Smooth muscle cell (in vitro differentiated cells): ENCODE measurements at regions not wholly inside any gene's neighbourhood (a gene's known extent, or its start where the extent isn't known, plus 50 kb on each side); places are given as distances from the start of the nearest gene placed in this dataset.

Experiments used
- DNase-seq: peaks from one replicate; lab custom pipeline; 2025; ENCODE audit not compliant: unreplicated experiment; lab: John Stamatoyannopoulos, UW
- H2AFZ ChIP-seq: fragments of 200-600 bp; sonication (generic); 2 replicates; pipeline ENCODE4 v1.6.0; 2016; ENCODE audit warnings: antibody characterized with exemption, low read depth, mild to moderate bottlenecking
- H3F3A ChIP-seq: fragments of 200-600 bp; sonication (generic); 2 replicates; pipeline ENCODE4 v1.6.0; 2017; ENCODE audit warnings: antibody characterized with exemption, low read depth
- H3K27ac ChIP-seq: fragments of 200-600 bp; sonication (generic); 2 replicates; pipeline ENCODE4 v1.5.1; 2016; ENCODE audit warnings: low read depth, mild to moderate bottlenecking
- H3K27me3 ChIP-seq: fragments of 200-600 bp; sonication (generic); 2 replicates; pipeline ENCODE4 v1.6.1; 2016; ENCODE audit warnings: low read depth, mild to moderate bottlenecking
- H3K36me3 ChIP-seq: fragments of 200-600 bp; sonication (generic); 2 replicates; pipeline ENCODE4 v1.5.1; 2016; ENCODE audit warnings: low read depth
- H3K4me1 ChIP-seq: fragments of 200-600 bp; sonication (generic); 2 replicates; pipeline ENCODE4 v1.5.1; 2016; ENCODE audit warnings: low read depth
- H3K4me2 ChIP-seq: fragments of 200-600 bp; sonication (generic); 2 replicates; pipeline ENCODE4 v1.6.0; 2016; ENCODE audit warnings: mild to moderate bottlenecking
- H3K4me3 ChIP-seq: fragments of 200-600 bp; sonication (generic); 2 replicates; pipeline ENCODE4 v1.5.1; 2016; ENCODE audit warnings: mild to moderate bottlenecking
- H3K79me2 ChIP-seq: fragments of 200-600 bp; sonication (generic); 2 replicates; pipeline ENCODE4 v1.6.0; 2016; ENCODE audit warnings: low read depth, mild to moderate bottlenecking
- H3K9ac ChIP-seq: fragments of 200-600 bp; sonication (generic); 2 replicates; pipeline ENCODE4 v1.6.0; 2016; ENCODE audit warnings: low read depth
- H3K9me3 ChIP-seq: fragments of 200-600 bp; sonication (generic); replicated peaks from 2 replicates; pipeline ENCODE4 v1.5.1; 2016; ENCODE audit warnings: low read depth
- H4K20me1 ChIP-seq: fragments of 200-600 bp; sonication (generic); 2 replicates; pipeline ENCODE4 v1.6.0; 2016; ENCODE audit warnings: low read depth
- CTCF ChIP-seq: fragments of 200-600 bp; sonication (generic); IDR thresholded peaks from 2 replicates; pipeline ENCODE4 v1.5.1; 2017; ENCODE audit warnings: borderline replicate concordance, mild to moderate bottlenecking, antibody characterized with exemption; ENCODE audit not compliant: insufficient read depth, poor library complexity, severe bottlenecking
- WGBS: methylation state at CpG from one replicate; pipeline ENCODE4 v1.1.7; 2016; ENCODE audit warnings: low lambda C conversion rate; 5-methylcytosine and 5-hydroxymethylcytosine counted together

- H4K20me1 ChIP-seq, result no peaks in the 10 kb centered on the region
- no peak overlapping the region for H3K4me2 ChIP-seq
- no peaks in the 10 kb centered on the region for H3K9me3 ChIP-seq
- no peak for DNase-seq
- H3K4me3 ChIP-seq, result no peak overlapping the region
- no peaks in the 10 kb centered on the region for H3K36me3 ChIP-seq
- no peak overlapping the region for H3K9ac ChIP-seq
- no peaks in the 10 kb centered on the region for H3K27me3 ChIP-seq
- no peak for TF ChIP-seq CTCF
- no peaks in the 10 kb centered on the region for H3F3A ChIP-seq
- H3K79me2 ChIP-seq, result no peaks in the 10 kb centered on the region
- no peak overlapping the region for H3K27ac ChIP-seq
- H2AFZ ChIP-seq, result no peak overlapping the region
- WGBS, result 80% methylated on average over 18 of the region's 18 CpGs
- H3K4me1 ChIP-seq, result no peaks in the 10 kb centered on the region
Measured at GRCh38 chr9:88236511-88237478, 98.5 kb upstream of the SPATA31C2 start.

GRCh38 chr9:88235615-88236014, 97.3 kb upstream of the SPATA31C2 start:
- H3F3A ChIP-seq, result no peaks in the 10 kb centered on the region
- no peak for DNase-seq
- no peaks in the 10 kb centered on the region for H3K4me1 ChIP-seq
- no peaks in the 10 kb centered on the region for H3K27me3 ChIP-seq
- TF ChIP-seq CTCF, result no peak
- H3K4me3 ChIP-seq, result no peak overlapping the region
- no peaks in the 10 kb centered on the region for H3K79me2 ChIP-seq
- H3K36me3 ChIP-seq, result no peaks in the 10 kb centered on the region
- H3K9me3 ChIP-seq, result no peaks in the 10 kb centered on the region
- H3K4me2 ChIP-seq, result no peak overlapping the region
- H3K27ac ChIP-seq, result no peak overlapping the region
- 78% methylated on average over 2 of the region's 2 CpGs for WGBS
- no peak overlapping the region for H2AFZ ChIP-seq
- H3K9ac ChIP-seq, result no peak overlapping the region
- no peaks in the 10 kb centered on the region for H4K20me1 ChIP-seq

GRCh38 chr9:88234114-88234513, 95.8 kb upstream of the SPATA31C2 start:
- no peak overlapping the region for H3K4me3 ChIP-seq
- no peaks in the 10 kb centered on the region for H3K27me3 ChIP-seq
- H3K36me3 ChIP-seq, result no peaks in the 10 kb centered on the region
- TF ChIP-seq CTCF, result no peak
- H3K4me1 ChIP-seq, result no peaks in the 10 kb centered on the region
- H2AFZ ChIP-seq, result no peak overlapping the region
- H3F3A ChIP-seq, result no peaks in the 10 kb centered on the region
- H3K4me2 ChIP-seq, result no peak overlapping the region
- no peak overlapping the region for H3K9ac ChIP-seq
- H3K79me2 ChIP-seq, result no peaks in the 10 kb centered on the region
- no peak overlapping the region for H3K27ac ChIP-seq
- WGBS, result 83% methylated on average over 8 of the region's 8 CpGs
- no peak for DNase-seq
- H3K9me3 ChIP-seq, result no peaks in the 10 kb centered on the region
- no peaks in the 10 kb centered on the region for H4K20me1 ChIP-seq
